ENCODE measurements at regions not wholly inside any gene's neighbourhood (a gene's known extent, or its start where the extent isn't known, plus 50 kb on each side); places are given as distances from the start of the nearest gene placed in this dataset.

DNA sequence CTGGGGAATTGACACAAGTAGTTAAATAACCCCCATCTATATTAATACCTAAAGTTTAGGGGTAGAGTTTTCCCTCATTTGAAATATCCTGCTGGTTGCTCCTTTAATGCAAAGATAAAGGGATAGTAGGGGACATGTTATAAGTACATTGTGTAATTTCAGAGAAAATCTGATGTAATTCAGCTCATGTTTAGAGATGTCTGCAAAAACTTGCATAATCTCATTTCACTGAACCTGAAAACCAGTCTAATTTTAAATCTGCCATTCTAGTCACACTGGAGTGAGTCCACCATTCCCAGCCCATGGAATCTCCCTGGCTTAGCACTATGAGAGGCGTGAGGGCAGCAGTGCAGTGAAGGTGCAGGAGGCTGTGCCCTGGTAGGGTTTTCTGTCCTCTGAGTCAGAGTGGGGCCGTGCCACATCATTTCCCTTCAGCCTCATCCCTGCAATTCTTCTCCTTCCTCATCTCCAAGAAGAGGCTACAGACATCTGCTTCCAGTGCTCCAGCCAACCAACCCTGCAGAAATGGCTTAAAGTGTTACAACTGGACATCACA lies 246.3 kb upstream of the UMPS start:
- Mint-ChIP-seq H3K27me3 (ENCODE audit: low read depth, poor library complexity) (peaks cover 7% of the 10 kb centered on the region), H3K36me3 (ENCODE audit: low read depth) (peaks cover 62% of the 10 kb centered on the region), H3K4me1 (no peaks in the 10 kb centered on the region), H3K4me3 (no peak overlapping the region), H3K27ac (no peak overlapping the region), H3K9me3 (no peaks in the 10 kb centered on the region)
- DNase-seq: no peak
- TF ChIP-seq, protein P1, sequence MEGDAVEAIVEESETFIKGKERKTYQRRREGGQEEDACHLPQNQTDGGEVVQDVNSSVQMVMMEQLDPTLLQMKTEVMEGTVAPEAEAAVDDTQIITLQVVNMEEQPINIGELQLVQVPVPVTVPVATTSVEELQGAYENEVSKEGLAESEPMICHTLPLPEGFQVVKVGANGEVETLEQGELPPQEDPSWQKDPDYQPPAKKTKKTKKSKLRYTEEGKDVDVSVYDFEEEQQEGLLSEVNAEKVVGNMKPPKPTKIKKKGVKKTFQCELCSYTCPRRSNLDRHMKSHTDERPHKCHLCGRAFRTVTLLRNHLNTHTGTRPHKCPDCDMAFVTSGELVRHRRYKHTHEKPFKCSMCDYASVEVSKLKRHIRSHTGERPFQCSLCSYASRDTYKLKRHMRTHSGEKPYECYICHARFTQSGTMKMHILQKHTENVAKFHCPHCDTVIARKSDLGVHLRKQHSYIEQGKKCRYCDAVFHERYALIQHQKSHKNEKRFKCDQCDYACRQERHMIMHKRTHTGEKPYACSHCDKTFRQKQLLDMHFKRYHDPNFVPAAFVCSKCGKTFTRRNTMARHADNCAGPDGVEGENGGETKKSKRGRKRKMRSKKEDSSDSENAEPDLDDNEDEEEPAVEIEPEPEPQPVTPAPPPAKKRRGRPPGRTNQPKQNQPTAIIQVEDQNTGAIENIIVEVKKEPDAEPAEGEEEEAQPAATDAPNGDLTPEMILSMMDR (IDR thresholded peaks at IDR 0.05): no peak

DNA sequence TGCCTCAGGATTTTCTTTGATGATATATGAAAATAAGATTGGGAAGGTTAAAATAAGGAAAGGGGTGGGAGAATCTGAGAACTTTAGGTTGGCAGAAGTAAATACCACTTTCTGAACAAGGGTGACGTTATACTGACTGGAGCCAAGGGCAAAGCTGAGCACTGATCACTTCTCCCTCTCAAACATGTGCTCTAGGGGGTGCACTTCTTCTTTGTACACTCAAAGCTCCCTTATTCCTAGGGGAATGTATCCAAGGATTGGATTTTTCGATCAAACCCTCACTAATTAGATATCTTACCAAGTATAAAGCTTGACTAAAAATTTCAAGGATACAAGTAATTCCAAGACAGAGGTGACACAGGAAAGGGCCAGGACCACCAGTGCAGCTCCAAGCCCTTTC lies 243.9 kb upstream of the UMPS start:
- H3K4me3 Mint-ChIP-seq: no peak overlapping the region
- peaks cover 4% of the 10 kb centered on the region for H3K27me3 Mint-ChIP-seq (ENCODE audit: low read depth, poor library complexity)
- DNase-seq: no peak
- TF ChIP-seq, protein P1 (IDR thresholded peaks at IDR 0.05): no peak
- H3K27ac Mint-ChIP-seq: peak overlapping the region; percentile 46
- H3K4me1 Mint-ChIP-seq: no peaks in the 10 kb centered on the region
- peaks cover 67% of the 10 kb centered on the region for H3K36me3 Mint-ChIP-seq (ENCODE audit: low read depth)
- H3K9me3 Mint-ChIP-seq: no peaks in the 10 kb centered on the region

DNA sequence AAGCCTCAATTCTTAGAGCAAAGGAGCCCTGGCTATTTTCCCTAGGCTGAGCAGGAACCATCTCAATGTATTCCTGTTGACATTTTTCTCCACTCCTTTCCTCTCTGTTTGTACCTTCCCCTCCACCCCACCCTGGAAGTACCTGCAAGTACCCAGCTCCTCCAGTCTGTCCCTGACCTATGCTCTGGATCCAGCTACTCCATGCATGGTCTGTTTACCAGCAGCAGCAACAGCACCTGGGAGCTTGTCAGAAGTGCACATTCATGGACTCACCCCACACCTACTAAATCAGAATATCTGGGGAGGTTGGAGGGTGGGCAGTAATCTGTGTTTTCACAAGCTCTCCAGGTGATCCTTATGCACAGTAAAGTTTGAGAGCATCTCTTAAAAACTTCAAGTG lies 240.7 kb upstream of the UMPS start:
- DNase-seq: no peak
- Mint-ChIP-seq H3K4me3 (no peak overlapping the region), H3K27me3 (ENCODE audit: low read depth, poor library complexity) (peaks cover 5% of the 10 kb centered on the region), H3K4me1 (no peaks in the 10 kb centered on the region), H3K27ac (no peak overlapping the region), H3K36me3 (ENCODE audit: low read depth) (peaks cover 65% of the 10 kb centered on the region), H3K9me3 (no peaks in the 10 kb centered on the region)
- TF ChIP-seq, protein P1 (IDR thresholded peaks at IDR 0.05): no peak

DNA sequence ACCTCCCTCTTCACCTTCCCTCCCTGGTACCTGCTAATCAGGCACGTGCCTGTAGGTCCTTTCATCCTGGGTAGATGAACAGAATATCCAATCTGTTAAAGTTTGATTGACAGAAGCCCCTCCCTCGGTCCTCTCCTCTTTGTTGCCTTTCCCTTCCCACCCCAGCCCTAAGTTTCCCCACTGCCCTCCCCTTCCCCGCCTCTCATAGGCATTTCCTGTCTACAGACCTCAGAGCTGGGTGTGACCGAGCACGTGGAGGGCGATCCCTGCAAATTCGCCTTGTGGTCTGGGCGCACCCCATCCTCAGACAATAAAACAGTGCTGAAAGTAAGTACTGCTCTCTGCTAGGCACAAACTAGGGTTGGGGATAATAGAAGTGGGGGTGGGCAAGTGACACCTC lies 239.2 kb upstream of the UMPS start:
- DNase-seq: no peak
- Mint-ChIP-seq H3K9me3 (no peaks in the 10 kb centered on the region), H3K4me1 (no peaks in the 10 kb centered on the region), H3K4me3 (no peak overlapping the region), H3K27ac (no peak overlapping the region), H3K27me3 (ENCODE audit: low read depth, poor library complexity) (peaks cover 5% of the 10 kb centered on the region), H3K36me3 (ENCODE audit: low read depth) (peaks cover 58% of the 10 kb centered on the region)
- TF ChIP-seq, protein P1 (IDR thresholded peaks at IDR 0.05): no peak

DNA sequence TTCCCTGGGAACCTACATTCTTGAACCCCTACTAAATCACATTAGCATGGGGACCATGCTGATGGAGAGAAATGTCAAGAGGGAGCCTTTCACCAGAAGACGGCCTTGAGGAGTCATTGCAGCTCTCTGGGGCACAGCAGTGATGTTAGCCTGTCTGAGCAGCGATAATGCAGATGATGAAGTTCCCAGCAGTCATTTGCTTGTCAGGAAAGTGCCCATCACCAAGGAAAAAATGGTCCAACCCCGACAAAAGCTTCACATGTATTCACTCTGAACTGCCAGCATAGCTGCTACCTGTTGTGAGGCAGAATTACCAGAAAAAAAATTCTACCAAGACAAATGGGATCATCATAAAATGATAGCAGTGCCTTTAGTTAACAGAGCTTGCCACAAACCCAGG lies 238.4 kb upstream of the UMPS start:
- DNase-seq: no peak
- Mint-ChIP-seq H3K36me3 (ENCODE audit: low read depth) (peaks cover 65% of the 10 kb centered on the region), H3K9me3 (no peaks in the 10 kb centered on the region), H3K4me3 (no peak overlapping the region), H3K27ac (no peak overlapping the region), H3K27me3 (ENCODE audit: low read depth, poor library complexity) (peaks cover 5% of the 10 kb centered on the region), H3K4me1 (no peaks in the 10 kb centered on the region)
- TF ChIP-seq, protein P1 (IDR thresholded peaks at IDR 0.05): no peak

DNA sequence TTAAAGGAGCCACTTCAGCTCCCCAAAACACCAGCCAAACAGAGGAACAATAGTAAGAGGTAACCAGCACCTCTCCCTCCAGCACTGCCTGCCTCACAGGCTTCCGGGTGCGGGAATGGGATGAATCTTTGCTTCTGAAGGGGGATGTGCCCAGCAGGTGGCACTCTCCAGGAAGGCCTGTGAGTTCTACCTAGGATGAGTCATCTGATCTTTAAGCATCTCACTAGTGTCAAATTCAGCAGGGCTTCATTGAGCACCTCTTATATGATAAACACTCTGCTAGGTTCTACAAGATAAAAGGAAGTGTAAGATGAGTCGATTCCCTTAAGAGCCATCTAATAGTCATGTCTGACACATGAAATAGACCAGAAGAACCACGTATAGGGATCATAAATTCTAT lies 237.4 kb upstream of the UMPS start:
- H3K27ac Mint-ChIP-seq: no peak overlapping the region
- H3K4me3 Mint-ChIP-seq: no peak overlapping the region
- TF ChIP-seq, protein P1 (IDR thresholded peaks at IDR 0.05): peak; percentile 16
- DNase-seq: peak; percentile 13
- no peaks in the 10 kb centered on the region for H3K9me3 Mint-ChIP-seq
- H3K27me3 Mint-ChIP-seq (ENCODE audit: low read depth, poor library complexity): peaks cover 5% of the 10 kb centered on the region
- no peaks in the 10 kb centered on the region for H3K4me1 Mint-ChIP-seq
- H3K36me3 Mint-ChIP-seq (ENCODE audit: low read depth): peaks cover 63% of the 10 kb centered on the region

Data from nephron progenitor cell (in vitro differentiated cells).